ENCODE measurements at regions not wholly inside any gene's neighbourhood (a gene's known extent, or its start where the extent isn't known, plus 50 kb on each side); places are given as distances from the start of the nearest gene placed in this dataset.

DNA sequence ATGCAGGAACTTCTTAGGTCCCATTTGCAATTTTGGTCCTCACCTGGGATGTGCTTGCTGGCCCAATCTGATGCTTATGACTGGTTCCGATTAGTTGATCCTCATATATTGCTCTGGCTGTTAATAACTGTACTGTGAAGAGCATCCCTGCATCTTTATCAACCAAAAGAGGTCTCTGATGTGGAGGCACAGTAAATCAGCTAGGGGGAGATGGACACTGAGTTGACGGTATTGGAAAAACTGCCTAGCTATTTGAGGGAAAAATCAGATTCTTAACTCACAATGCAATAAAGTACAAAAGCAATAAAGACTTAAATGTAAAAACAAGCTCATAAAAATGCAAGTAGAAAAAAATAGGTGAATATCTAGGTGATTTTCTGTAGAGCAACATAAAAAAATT, 188.0 kb upstream of the TCF4 start:
- TF ChIP-seq POLR2A (IDR thresholded peaks at IDR 0.05), result no peak
- TF ChIP-seq, protein P1, sequence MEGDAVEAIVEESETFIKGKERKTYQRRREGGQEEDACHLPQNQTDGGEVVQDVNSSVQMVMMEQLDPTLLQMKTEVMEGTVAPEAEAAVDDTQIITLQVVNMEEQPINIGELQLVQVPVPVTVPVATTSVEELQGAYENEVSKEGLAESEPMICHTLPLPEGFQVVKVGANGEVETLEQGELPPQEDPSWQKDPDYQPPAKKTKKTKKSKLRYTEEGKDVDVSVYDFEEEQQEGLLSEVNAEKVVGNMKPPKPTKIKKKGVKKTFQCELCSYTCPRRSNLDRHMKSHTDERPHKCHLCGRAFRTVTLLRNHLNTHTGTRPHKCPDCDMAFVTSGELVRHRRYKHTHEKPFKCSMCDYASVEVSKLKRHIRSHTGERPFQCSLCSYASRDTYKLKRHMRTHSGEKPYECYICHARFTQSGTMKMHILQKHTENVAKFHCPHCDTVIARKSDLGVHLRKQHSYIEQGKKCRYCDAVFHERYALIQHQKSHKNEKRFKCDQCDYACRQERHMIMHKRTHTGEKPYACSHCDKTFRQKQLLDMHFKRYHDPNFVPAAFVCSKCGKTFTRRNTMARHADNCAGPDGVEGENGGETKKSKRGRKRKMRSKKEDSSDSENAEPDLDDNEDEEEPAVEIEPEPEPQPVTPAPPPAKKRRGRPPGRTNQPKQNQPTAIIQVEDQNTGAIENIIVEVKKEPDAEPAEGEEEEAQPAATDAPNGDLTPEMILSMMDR (IDR thresholded peaks at IDR 0.05), result no peak
